Fibroblast of lung (primary cell): ENCODE measurements at regions not wholly inside any gene's neighbourhood (a gene's known extent, or its start where the extent isn't known, plus 50 kb on each side); places are given as distances from the start of the nearest gene placed in this dataset.

Experiments
- CTCF ChIP-seq, 2 donors: IDR thresholded peaks in 1 of 2; conservative IDR thresholded peaks in 1 of 2; 1 replicate in 1 of 2; 2 replicates in 1 of 2; pipeline ENCODE4 v1.5.1; 2011 to 2012; ENCODE audit warnings: low read length in 2 of 2, control low read depth in 1 of 2, inconsistent platforms in 1 of 2, low read depth in 1 of 2, mild to moderate bottlenecking in 1 of 2
- EZH2 ChIP-seq: IDR thresholded peaks from 2 replicates; pipeline ENCODE4 v1.5.1; 2012; ENCODE audit warnings: low read length, control low read depth, mild to moderate bottlenecking; ENCODE audit errors: missing control alignments

- TF ChIP-seq CTCF (conservative IDR thresholded peaks at IDR 0.05 in 1 of 2, IDR thresholded peaks at IDR 0.05 in 1 of 2; ENCODE audit: low read depth in 1 of 2, low read length in 2 of 2) (no peak), EZH2 (no peak)
These were observed 210.2 kb upstream of the NPY start for GRCh38 chr7:24073651-24074420.
